ENCODE measurements at regions not wholly inside any gene's neighbourhood (a gene's known extent, or its start where the extent isn't known, plus 50 kb on each side); places are given as distances from the start of the nearest gene placed in this dataset.

GRCh38 chr12:46461907-46462640, 89.5 kb upstream of the SLC38A2 start:
- no peak for DNase-seq

GRCh38 chr12:46461459-46461858, 88.9 kb upstream of the SLC38A2 start:
- no peak for DNase-seq

GRCh38 chr12:46460682-46461210, 88.2 kb upstream of the SLC38A2 start:
- no peak for DNase-seq

GRCh38 chr12:46459861-46460545, 87.4 kb upstream of the SLC38A2 start:
- DNase-seq, result no peak

DNA sequence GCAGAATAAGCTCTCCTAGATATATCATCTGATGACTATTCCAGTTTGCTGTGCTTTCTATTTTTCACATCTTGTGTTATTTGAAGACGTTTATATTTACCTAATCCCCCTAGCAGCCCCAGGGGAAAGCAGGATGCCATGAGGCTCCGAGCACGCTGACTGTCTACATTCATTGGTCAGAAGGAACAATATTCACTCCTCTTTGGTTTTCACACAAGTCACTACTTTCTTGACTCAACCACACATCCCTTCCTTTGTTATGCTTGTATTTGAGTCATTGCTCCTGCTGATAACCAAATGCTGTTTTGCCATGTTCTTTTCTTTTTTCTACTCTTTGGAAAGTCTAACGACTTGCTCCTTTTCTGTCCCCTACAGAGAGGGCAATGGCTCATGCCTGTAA, 86.5 kb upstream of the SLC38A2 start:
- no peak for DNase-seq

- DNase-seq, result no peak
These were observed 86.0 kb upstream of the SLC38A2 start for GRCh38 chr12:46458500-46459102.

- DNase-seq, result no peak
These were observed 85.4 kb upstream of the SLC38A2 start for GRCh38 chr12:46457958-46458357.

DNA sequence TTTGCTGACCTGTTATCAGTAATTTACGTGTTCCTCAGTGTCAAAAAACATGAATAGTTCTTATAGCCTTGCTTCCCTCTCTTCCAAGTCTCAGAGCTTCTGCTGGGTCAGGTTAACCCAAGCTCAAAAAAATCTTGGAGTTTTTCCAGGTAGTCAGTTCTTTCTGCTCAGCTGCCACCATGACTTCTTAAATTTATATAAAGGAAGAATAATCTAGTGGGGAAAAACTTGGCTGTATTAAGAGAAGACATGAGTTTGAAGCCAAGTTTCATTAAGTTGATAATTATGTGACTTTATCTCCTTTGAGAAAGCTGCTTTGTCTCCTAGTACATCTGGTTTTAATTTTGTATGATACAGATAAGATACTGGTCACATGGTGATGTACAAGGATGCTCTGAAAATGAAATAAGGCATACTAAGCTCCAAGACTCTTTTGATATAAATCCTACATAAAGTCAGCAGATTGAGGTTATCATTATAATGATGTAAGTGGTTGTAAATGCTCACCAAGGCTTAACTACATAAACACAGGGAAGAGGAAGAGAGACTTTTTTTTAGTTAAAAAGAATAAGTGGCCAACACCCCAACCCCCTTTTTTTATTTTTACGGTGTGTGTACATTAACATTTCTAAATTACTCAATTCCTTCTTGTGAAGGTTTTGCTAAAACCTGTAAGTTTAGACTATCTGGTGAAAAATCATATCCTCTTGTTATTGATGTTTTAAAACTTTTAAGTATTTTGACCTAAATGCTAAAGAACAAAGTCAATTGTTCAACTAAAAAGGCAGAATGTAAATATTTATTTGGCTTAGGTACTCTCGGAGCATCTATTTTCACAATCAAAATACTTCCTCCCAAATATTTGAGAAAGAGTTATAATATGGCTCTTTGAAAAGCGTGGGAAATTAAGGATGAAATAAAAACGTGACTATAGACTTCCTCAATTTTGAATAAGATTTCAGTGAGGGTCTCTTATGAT, 84.1 kb upstream of the SLC38A2 start:
- no peak for DNase-seq

GRCh38 chr12:46455648-46456352, 83.2 kb upstream of the SLC38A2 start:
- DNase-seq, result no peak

DNA sequence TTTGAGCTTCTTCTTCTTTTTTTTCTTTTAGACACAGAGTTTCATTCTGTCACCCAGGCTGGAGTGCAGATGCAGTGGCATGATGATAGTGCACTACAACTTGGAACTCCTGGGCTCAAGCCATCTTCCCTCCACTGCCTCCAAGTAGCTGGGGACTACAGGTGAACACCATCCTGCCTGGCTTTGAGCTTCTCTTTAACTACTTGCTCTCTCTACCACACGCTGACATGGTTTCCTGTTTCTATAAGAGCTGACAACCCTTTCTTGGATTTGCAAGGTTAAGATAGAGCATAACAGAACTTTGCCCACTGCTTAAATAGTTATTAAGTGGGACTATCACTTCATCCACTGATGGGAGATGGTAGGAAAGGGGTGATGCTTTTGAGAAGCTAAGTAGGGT, 82.4 kb upstream of the SLC38A2 start:
- no peak for DNase-seq

DNA sequence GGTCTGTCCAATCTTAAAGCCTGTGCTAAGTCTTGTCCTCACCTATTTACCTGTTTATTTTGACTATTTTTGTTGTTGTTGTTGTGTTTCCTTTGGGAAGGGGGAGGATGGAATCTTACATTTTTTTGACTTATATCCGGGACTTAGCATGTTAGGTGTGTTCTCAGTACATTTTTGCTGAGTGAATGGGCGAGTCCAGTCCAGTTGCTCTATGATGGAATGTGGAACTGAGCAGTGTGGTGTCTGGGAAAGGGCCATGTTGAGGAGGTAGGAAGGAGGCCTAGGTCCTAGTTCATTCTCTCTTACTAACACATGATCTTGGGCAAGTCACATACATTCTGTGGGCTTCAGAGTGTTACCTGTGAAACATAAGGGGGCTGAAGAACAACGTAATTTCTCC, 80.9 kb upstream of the SLC38A2 start:
- DNase-seq, result no peak

DNA sequence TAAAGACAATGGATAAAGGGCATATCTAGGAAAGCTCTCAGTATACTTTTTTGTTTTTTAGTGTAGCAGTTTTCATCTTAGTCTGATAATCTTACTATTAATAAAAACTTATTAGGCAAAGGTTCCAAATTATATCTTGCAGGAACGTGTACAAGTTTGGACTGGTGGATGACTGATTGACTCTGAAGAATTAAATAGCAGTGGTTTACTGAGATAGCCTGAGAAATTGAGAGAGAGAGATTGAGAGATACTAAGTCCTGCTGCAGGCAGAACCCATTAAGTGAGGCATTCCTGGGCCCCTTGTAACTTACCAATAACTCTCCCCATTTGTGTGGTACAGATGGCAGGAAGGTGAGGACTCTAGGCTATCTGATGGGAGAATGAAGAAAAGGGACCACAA, 80.2 kb upstream of the SLC38A2 start:
- DNase-seq, result no peak

DNA sequence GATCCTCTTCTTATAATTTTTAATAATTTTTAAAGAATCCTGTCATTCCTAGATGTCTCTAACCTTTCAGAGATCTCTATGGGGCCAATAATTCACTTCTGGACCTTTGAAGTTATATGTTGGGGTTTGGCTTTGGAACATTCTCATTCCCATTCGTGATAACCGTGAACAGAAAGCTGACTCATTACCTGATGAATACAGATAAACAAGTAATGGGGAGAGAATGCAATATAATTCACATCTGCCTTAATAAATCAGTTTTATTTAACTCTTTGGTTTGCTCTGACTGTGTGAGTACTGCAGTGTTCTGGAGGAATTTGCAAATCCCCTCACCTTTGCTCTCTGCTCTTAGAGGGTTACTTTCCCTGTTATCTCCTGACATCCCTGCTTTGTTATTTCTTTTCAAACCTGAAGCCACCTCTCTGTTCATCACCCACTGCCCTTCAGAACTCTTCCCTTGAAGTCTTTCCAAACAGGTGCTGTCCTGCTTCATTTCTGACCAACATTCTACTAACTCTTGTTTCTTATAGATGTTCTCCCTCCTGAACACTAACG, 79.6 kb upstream of the SLC38A2 start:
- DNase-seq, result no peak

DNA sequence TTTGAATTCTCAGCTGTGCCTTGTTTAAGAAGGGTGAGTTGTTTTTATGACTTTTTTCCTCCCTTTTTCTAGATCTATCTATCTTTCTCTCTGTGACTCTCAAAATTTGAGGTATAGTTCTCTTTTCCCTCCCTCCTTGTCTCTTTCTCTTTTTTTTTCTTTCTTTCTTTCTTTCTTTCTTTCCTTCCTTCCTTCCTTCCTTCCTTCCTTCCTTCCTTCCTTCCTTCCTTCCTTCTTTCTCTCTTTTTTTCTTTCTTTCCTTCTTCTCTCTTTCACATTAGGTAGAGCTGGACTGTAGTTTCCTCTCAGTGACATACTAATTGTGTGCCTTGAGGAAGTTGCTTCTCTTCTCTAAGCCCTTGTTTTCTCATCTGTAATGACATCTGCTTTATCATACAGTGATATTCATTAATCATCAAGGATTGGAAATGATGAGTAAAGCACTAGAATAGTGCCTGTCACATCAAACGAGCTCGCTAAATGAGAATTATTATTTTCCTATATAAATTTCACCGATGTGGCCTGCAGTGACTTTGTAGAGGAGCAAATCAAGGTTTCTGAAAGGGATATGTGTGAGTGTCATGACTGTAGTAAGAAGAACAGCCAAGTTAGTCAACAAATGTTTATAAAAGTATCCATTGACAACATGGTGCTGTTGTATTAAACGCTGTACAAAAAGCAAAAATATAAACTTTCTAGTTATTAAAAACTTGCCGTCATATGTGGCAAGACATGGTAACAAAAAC, 78.9 kb upstream of the SLC38A2 start:
- DNase-seq, result no peak

DNA sequence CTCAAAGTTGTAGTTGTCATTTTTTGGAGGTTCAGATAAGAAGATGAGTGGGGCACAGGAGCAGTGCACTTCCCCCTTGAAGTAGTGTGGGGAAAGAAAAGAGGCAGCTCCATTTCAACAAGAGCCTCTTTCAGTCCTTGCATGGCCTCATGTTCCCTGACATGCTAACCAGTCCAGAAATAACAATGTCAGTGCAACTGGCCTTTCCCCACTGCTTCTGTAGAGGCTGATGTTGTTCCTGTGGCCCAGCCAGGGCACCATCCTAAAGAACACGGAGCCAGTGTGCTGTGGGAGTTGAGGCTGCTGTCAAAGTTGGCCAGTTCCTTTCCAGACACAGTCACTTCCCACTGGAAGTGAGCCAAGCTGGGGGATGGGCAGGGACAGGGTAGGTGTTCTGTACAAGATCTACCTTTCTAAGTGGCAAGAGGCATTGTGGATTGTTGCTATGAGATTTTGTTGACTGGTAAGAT, 77.7 kb upstream of the SLC38A2 start:
- DNase-seq, result no peak

DNA sequence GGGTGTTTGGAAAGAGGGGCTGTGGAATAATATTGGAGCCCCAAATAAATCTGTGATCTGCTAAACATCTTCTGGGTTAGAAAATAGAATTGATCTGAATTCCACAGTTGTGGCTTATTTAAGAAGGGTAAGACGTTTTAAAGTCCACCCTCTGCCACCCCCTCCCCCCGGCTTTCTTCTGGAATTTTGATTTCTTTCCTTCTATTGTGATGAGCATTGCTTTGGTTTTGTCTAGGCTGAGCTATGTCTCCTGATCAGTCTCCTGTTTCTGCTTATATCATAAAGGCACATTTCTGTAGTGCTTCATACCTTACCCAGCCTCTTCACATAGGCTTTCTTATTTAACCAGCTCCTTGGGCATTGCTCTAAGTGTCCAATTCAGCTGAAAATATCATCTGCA, 77.3 kb upstream of the SLC38A2 start:
- DNase-seq, result no peak

GRCh38 chr12:46449316-46449715, 76.7 kb upstream of the SLC38A2 start:
- DNase-seq, result no peak

DNA sequence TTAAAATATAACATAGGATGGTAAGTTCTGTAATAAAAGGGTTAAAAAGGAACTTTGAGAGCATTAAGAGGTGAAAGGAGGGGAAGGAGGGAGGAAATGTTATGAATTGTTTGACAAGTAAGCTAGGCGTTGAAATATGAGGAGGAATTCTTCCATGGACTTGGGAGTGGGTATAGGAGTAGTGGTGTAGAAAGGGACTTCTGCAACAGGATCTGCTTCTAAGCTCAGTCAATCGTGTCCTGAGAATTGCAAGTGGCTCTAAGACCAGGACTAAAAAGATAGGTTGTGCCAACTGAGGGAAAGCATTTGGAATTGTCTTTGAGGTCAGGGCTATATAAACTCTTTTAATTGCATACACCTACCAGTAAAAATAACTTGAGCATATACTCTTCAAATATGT, 74.1 kb upstream of the SLC38A2 start:
- no peak for DNase-seq

GRCh38 chr12:46445551-46446235, 73.1 kb upstream of the SLC38A2 start:
- DNase-seq, result no peak

- DNase-seq, result no peak
These were observed 72.5 kb upstream of the SLC38A2 start for GRCh38 chr12:46445093-46445492.
